ENCODE measurements at regions not wholly inside any gene's neighbourhood (a gene's known extent, or its start where the extent isn't known, plus 50 kb on each side); places are given as distances from the start of the nearest gene placed in this dataset.
"Not testable (repeated sequence)": the region's sequence is repeated elsewhere in the genome, so short reads cannot be mapped to it uniquely, and the experiment has no call there.

- not testable (repeated sequence) for H3K27me3 ChIP-seq (ENCODE audit: insufficient read depth, low read length); H3K9me3 ChIP-seq (ENCODE audit: low read depth, low read length); H3K4me1 ChIP-seq (ENCODE audit: insufficient read depth, low read length); H3K4me3 ChIP-seq (ENCODE audit: low read length)
These were observed 358.9 kb upstream of the KCND2 start for GRCh38 chr7:119914119-119914518.

- no peaks in the 10 kb centered on the region for H3K4me1 ChIP-seq (ENCODE audit: insufficient read depth, low read length)
- no peaks in the 10 kb centered on the region for H3K9me3 ChIP-seq (ENCODE audit: low read depth, low read length)
- no peak overlapping the region for H3K4me3 ChIP-seq (ENCODE audit: low read length)
- H3K27me3 ChIP-seq (ENCODE audit: insufficient read depth, low read length), result no peaks in the 10 kb centered on the region
These were observed 356.5 kb upstream of the KCND2 start for GRCh38 chr7:119916501-119916900.

- Histone ChIP-seq H3K4me3 (ENCODE audit: low read length) (no peak overlapping the region), H3K9me3 (ENCODE audit: low read depth, low read length) (no peaks in the 10 kb centered on the region), H3K4me1 (ENCODE audit: insufficient read depth, low read length) (no peaks in the 10 kb centered on the region), H3K27me3 (ENCODE audit: insufficient read depth, low read length) (no peaks in the 10 kb centered on the region)
These were observed 354.8 kb upstream of the KCND2 start for GRCh38 chr7:119918185-119918584.

- no peaks in the 10 kb centered on the region for H3K27me3 ChIP-seq (ENCODE audit: insufficient read depth, low read length)
- no peaks in the 10 kb centered on the region for H3K4me1 ChIP-seq (ENCODE audit: insufficient read depth, low read length)
- no peaks in the 10 kb centered on the region for H3K9me3 ChIP-seq (ENCODE audit: low read depth, low read length)
- H3K4me3 ChIP-seq (ENCODE audit: low read length), result no peak overlapping the region
These were observed 353.0 kb upstream of the KCND2 start for GRCh38 chr7:119919986-119920385.

GRCh38 chr7:119925581-119926289 is 347.2 kb upstream of the KCND2 start:
- no peaks in the 10 kb centered on the region for H3K27me3 ChIP-seq (ENCODE audit: insufficient read depth, low read length)
- H3K4me3 ChIP-seq (ENCODE audit: low read length), result no peak overlapping the region
- H3K9me3 ChIP-seq (ENCODE audit: low read depth, low read length), result no peaks in the 10 kb centered on the region
- H3K4me1 ChIP-seq (ENCODE audit: insufficient read depth, low read length), result no peaks in the 10 kb centered on the region

GRCh38 chr7:119929891-119930290 is 343.1 kb upstream of the KCND2 start:
- no peaks in the 10 kb centered on the region for H3K9me3 ChIP-seq (ENCODE audit: low read depth, low read length)
- H3K4me1 ChIP-seq (ENCODE audit: insufficient read depth, low read length), result no peaks in the 10 kb centered on the region
- no peaks in the 10 kb centered on the region for H3K27me3 ChIP-seq (ENCODE audit: insufficient read depth, low read length)
- H3K4me3 ChIP-seq (ENCODE audit: low read length), result no peak overlapping the region

- no peaks in the 10 kb centered on the region for H3K4me1 ChIP-seq (ENCODE audit: insufficient read depth, low read length)
- no peak overlapping the region for H3K4me3 ChIP-seq (ENCODE audit: low read length)
- H3K27me3 ChIP-seq (ENCODE audit: insufficient read depth, low read length), result no peaks in the 10 kb centered on the region
- H3K9me3 ChIP-seq (ENCODE audit: low read depth, low read length), result no peaks in the 10 kb centered on the region
These were observed 341.6 kb upstream of the KCND2 start for GRCh38 chr7:119931230-119931824.

- no peaks in the 10 kb centered on the region for H3K27me3 ChIP-seq (ENCODE audit: insufficient read depth, low read length)
- H3K4me3 ChIP-seq (ENCODE audit: low read length), result no peak overlapping the region
- H3K4me1 ChIP-seq (ENCODE audit: insufficient read depth, low read length), result no peaks in the 10 kb centered on the region
- no peaks in the 10 kb centered on the region for H3K9me3 ChIP-seq (ENCODE audit: low read depth, low read length)
These were observed 337.5 kb upstream of the KCND2 start for GRCh38 chr7:119935418-119936025.

GRCh38 chr7:119936836-119937235 is 336.1 kb upstream of the KCND2 start:
- Histone ChIP-seq H3K4me1 (ENCODE audit: insufficient read depth, low read length) (no peaks in the 10 kb centered on the region), H3K4me3 (ENCODE audit: low read length) (no peak overlapping the region), H3K27me3 (ENCODE audit: insufficient read depth, low read length) (no peaks in the 10 kb centered on the region), H3K9me3 (ENCODE audit: low read depth, low read length) (no peaks in the 10 kb centered on the region)

GRCh38 chr7:119937745-119938144 is 335.2 kb upstream of the KCND2 start:
- Histone ChIP-seq H3K4me1 (ENCODE audit: insufficient read depth, low read length) (no peaks in the 10 kb centered on the region), H3K27me3 (ENCODE audit: insufficient read depth, low read length) (no peaks in the 10 kb centered on the region), H3K4me3 (ENCODE audit: low read length) (no peak overlapping the region), H3K9me3 (ENCODE audit: low read depth, low read length) (no peaks in the 10 kb centered on the region)

- Histone ChIP-seq H3K9me3 (ENCODE audit: low read depth, low read length) (no peaks in the 10 kb centered on the region), H3K4me1 (ENCODE audit: insufficient read depth, low read length) (no peaks in the 10 kb centered on the region), H3K4me3 (ENCODE audit: low read length) (no peak overlapping the region), H3K27me3 (ENCODE audit: insufficient read depth, low read length) (no peaks in the 10 kb centered on the region)
These were observed 328.9 kb upstream of the KCND2 start for GRCh38 chr7:119943942-119944600.

GRCh38 chr7:119944601-119944972 is 328.4 kb upstream of the KCND2 start:
- Histone ChIP-seq H3K4me3 (ENCODE audit: low read length) (no peak overlapping the region), H3K4me1 (ENCODE audit: insufficient read depth, low read length) (no peaks in the 10 kb centered on the region), H3K27me3 (ENCODE audit: insufficient read depth, low read length) (no peaks in the 10 kb centered on the region), H3K9me3 (ENCODE audit: low read depth, low read length) (no peaks in the 10 kb centered on the region)

- Histone ChIP-seq H3K9me3 (ENCODE audit: low read depth, low read length) (no peaks in the 10 kb centered on the region), H3K27me3 (ENCODE audit: insufficient read depth, low read length) (no peaks in the 10 kb centered on the region), H3K4me3 (ENCODE audit: low read length) (no peak overlapping the region), H3K4me1 (ENCODE audit: insufficient read depth, low read length) (no peaks in the 10 kb centered on the region)
These were observed 327.2 kb upstream of the KCND2 start for GRCh38 chr7:119945822-119946221.

GRCh38 chr7:119949053-119949452 is 323.9 kb upstream of the KCND2 start:
- no peak overlapping the region for H3K4me3 ChIP-seq (ENCODE audit: low read length)
- H3K9me3 ChIP-seq (ENCODE audit: low read depth, low read length), result no peaks in the 10 kb centered on the region
- no peaks in the 10 kb centered on the region for H3K4me1 ChIP-seq (ENCODE audit: insufficient read depth, low read length)
- H3K27me3 ChIP-seq (ENCODE audit: insufficient read depth, low read length), result no peaks in the 10 kb centered on the region

- H3K9me3 ChIP-seq (ENCODE audit: low read depth, low read length); H3K4me3 ChIP-seq (ENCODE audit: low read length); H3K27me3 ChIP-seq (ENCODE audit: insufficient read depth, low read length); H3K4me1 ChIP-seq (ENCODE audit: insufficient read depth, low read length): not testable (repeated sequence)
These were observed 322.5 kb upstream of the KCND2 start for GRCh38 chr7:119950390-119951041.
